NCI-H2171 treated with DMSO at 0.1 percent for 48 hours (cell line): ENCODE measurements at regions not wholly inside any gene's neighbourhood (a gene's known extent, or its start where the extent isn't known, plus 50 kb on each side); places are given as distances from the start of the nearest gene placed in this dataset.
"Not testable (repeated sequence)": the region's sequence is repeated elsewhere in the genome, so short reads cannot be mapped to it uniquely, and the experiment has no call there.

ENCODE experiments used
- DNase-seq: peaks from one replicate; lab custom pipeline; 2025; lab: John Stamatoyannopoulos, UW

DNA sequence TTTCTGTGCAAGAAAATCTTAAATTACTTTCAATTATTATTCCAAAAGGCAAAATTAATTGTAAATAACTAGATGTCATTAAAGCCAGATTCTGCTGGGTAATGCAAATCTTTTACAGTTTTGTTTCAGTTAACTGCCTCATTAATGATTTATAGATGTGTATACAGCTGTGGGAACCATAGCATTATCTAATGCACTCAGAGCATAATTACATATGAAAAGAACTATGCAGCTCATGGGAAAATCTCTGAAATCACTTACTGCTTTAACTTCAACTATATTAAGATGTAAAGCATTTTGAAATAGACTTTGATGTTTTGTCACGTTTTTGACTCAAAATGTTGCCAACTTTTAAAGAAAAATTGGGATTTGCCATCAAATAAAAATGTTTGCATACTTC, 630.3 kb upstream of the KLHL4 start:
- DNase-seq, result no peak

DNA sequence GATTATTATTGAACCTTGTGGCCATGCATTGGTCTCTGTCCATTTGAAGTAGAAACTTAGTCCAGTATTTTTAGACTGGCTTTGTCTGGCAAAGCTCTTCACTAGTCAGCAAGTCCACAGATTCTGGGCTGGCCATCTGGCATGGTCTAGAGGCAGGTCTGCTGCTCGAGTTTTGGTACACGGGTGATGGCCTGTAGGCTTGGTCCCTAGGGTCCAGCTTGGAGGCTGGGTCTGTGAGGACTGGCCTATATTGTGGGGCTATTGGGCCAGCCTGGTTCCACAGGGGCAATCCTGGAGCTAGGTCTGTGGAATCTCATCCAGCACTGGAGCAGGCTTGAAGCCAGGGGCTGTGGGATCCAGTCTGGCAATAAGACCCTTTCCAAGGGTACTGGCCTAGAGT, 607.6 kb upstream of the KLHL4 start:
- no peak for DNase-seq

- DNase-seq, result no peak
Observed at GRCh38 chrX:86910602-86911311, 606.8 kb upstream of the KLHL4 start.

DNA sequence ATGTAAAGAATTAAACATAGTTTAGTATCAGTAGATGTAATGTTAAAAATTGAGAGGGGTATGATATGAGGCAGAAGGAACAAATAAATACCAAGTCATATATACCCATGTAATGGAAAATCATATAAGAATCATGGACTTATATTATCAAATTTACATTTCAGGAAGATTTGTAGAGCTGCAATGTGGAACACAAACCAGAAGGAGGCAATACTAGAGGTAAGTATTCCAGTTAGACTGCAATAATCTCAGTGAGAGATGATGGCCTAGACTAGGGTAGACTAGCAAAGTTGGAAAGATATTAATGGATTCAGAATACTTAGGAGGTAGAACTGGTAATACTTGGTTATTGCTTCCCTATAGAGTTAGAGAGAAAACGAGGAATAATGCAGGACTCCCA, 603.0 kb upstream of the KLHL4 start:
- DNase-seq, result no peak

GRCh38 chrX:86917959-86918358, 599.6 kb upstream of the KLHL4 start:
- no peak for DNase-seq

DNA sequence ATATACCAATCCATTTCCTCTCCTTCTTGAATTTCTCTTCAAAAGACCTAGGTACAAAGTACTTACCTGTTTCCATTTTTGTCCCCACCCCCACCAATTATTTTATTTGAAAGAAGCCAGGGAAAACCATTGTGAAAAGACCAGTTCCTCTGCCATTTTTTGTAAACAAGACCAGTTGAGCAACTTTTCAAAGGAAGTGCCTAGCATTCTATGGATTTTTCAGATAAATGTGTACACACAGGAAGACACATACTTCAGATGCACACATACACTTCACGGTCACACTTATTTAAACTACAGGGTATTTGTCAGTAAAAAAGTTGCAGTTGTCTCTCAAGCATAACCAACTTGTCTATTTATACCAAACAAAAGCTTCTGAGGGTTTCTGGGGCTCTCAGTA, 587.2 kb upstream of the KLHL4 start:
- no peak for DNase-seq

DNA sequence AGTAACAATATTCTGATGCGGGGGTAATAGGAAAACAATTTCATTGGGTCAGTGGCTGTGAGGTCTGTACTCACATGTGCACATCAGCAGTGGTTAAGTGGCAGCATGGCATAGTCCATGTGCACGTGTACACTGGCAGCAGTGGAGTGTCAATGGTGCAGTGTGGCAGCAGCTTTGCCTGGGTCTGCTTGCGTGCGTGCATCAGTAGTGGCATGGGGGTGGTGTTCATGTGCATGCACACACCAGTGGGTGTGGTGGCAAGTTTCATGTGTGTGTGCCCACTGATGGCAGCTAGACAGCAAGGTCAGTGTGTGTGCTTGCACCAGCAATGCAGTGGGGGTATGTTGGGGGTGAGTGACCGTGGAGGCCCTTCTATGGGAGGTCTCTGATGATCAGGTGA, 581.6 kb upstream of the KLHL4 start:
- no peak for DNase-seq

DNA sequence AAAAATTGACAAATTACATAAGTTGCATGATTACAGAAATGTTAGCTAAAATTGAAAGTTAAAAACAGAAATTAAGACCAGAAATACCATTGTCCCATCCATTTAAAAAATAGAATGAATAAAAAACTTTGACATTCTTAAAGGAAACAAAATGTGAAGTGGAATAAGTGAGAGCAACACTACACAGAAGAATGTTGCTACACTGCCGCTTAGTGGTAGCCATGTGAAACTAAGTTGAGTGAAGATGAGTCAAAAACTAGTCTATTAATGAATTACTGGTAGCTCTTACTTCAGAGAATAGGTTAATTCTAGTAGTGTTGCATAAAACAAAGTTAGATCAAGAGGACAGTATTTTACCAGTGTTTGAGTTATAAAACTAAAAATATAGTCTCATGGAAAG, 571.0 kb upstream of the KLHL4 start:
- DNase-seq, result peak; percentile 2

- DNase-seq, result no peak
Observed at GRCh38 chrX:86964321-86964720, 553.3 kb upstream of the KLHL4 start.

GRCh38 chrX:86981326-86981879, 536.2 kb upstream of the KLHL4 start:
- DNase-seq, result no peak

DNA sequence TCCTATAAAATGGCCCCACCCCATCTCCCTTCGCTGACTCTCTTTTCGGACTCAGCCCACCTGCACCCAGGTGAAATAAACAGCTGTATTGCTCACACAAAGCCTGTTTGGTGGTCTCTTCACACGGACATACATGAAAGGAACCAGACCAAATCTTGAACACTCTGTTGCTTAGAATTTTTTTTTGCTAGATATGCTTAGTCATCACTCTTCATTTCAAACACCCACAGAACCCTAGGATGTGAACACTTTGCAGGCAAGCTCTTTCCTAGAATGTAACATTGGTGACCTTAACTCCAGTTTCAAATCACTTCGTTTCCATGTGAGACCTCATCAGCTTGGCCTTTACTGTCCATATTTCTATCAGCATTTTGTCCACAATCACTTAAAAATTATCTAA, 530.3 kb upstream of the KLHL4 start:
- not testable (repeated sequence) for DNase-seq

DNA sequence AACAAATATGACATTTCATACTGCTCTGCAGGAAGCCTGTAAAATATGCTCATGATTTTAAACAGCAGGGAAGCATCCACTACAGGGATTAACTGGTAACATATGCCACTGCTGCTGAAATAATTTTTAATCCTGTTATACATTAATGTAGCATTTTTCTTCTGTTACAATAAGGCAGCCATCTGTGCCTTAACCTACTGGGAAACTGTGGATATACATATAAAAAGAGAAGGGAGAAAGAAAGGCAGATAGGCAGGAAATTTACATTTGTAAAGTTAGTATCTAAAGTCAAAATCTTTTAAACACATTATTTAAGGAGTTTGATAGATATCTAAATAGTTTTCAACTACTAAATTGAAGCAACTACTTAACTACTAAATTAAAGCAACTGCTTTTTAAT, 514.6 kb upstream of the KLHL4 start:
- no peak for DNase-seq

- no peak for DNase-seq
Observed at GRCh38 chrX:87005183-87005582, 512.4 kb upstream of the KLHL4 start.

GRCh38 chrX:87005885-87006284, 511.7 kb upstream of the KLHL4 start:
- no peak for DNase-seq

GRCh38 chrX:87006561-87006960, 511.0 kb upstream of the KLHL4 start:
- no peak for DNase-seq

- no peak for DNase-seq
Observed at GRCh38 chrX:87017210-87017609, 500.4 kb upstream of the KLHL4 start.

DNA sequence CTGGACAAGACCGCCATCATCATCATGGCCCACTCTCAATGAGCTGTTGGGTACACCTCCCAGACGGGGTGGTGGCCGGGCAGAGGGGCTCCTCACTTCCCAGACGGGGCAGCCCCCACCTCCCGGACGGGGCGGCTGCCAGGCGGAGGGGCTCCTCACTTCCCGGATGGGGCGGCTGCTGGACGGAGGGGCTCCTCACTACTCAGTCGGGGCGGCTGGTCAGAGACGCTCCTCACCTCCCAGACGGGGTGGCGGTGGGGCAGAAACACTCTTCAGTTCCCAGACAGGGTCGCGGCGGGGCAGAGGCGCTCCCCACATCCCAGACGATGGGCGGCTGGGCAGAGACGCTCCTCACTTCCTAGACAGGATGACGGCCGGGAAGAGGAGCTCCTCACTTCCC, 484.5 kb upstream of the KLHL4 start:
- DNase-seq, result not testable (repeated sequence)

- no peak for DNase-seq
Observed at GRCh38 chrX:87045352-87045751, 472.2 kb upstream of the KLHL4 start.

- no peak for DNase-seq
Observed at GRCh38 chrX:87049567-87049966, 468.0 kb upstream of the KLHL4 start.

DNA sequence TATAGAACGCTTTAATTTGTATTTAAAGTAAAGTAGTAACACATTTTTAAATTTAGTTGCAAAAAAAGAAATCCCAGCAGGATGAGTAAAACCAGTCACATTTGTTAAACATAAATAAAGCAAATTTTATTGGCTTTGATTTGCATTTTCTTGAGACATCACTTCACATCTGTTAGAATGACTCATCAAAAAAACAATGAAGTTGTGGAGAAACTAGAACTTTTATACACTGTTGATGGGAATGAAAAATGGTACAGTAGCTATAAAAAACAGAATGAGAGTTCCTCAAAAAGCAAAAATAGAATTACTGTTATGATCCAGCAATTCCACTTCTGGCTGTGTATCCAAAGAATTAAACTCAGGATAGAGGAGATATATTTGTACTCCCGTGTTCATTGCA, 454.0 kb upstream of the KLHL4 start:
- DNase-seq, result no peak

- no peak for DNase-seq
Observed at GRCh38 chrX:87064502-87064901, 453.1 kb upstream of the KLHL4 start.

DNA sequence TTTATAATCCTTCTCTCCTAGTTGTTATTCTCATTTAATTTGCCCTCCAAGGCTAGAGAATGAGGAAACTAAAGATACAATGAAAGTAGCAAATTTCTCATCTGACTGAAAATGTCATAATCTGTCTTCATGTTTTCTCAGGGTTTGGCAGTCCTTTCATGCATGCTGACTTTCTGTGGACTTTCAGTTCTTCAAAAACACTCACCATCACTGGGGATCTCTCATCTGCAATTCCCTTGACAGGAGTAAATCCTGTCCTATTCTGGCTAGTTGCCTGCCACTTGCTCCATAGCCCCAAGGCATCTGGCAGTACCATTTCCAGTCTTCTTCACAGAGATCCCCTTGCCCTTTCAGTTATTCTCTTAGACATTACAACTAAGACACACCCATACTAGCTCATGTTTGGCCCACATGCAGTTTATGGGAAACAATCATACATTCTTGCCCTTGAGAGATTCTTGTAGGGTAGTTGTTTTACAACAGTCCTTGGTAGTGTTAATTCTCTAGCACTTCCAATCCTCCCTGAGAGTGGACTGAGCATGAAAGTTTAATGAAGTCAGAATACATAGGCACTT, 449.7 kb upstream of the KLHL4 start:
- DNase-seq, result no peak

DNA sequence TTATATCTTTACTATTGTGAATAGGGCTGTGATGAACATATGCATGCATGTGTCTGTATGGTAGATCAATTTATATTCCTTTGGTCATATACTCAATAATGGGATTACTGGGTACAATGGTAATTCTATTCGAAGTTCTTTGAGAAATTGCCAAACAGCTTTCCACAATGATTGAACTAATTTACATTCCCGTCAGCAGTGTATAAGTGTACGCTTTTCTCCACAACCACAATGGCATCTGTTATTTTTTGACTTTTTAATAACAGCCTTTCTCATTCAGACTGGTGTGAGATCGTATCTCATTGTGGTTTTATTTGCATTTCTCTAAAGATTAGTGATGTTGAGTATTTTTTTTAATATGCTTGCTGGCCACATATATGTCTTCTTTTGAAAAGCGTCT, 439.4 kb upstream of the KLHL4 start:
- DNase-seq, result no peak

DNA sequence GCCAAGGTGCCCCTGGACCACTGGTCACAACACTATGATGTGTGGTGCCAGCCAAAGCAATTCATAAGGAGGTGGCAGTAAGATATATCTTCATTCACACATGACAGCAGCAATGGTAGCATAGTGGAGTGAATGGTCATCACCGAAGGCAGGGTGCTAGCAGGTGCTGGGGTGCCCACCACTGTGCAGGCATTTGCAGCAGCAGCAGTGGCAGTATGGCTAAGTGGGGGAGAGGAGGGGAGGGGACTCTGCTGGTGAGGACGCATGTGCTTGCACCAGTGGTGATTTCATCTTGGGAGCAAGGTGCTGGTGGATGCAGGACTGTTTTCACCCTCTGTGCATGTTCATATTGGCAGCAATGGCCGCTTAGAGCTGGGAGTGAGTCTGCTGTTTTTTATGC, 419.1 kb upstream of the KLHL4 start:
- DNase-seq, result no peak
